HCT116 (cell line): ENCODE measurements at regions not wholly inside any gene's neighbourhood (a gene's known extent, or its start where the extent isn't known, plus 50 kb on each side); places are given as distances from the start of the nearest gene placed in this dataset.

Experiments
- ATAC-seq: fragments of 200-7000 bp; cut with Tn5 transposase; 2 replicates; pipeline ENCODE4 v1.9.1; 2020; ENCODE audit warnings: mild to moderate bottlenecking, moderate library complexity
- BruUV-seq: library from RNA; stranded (reverse); fragments of 400-500 nt; replicated peaks from 2 replicates; lab custom pipeline; 2021; lab: Mats Ljungman, UMichigan
- CTCF ChIA-PET: fragments of 300-600 bp; sonication (Branson Sonifier 250); formaldehyde crosslinking; loops from one replicate; lab custom pipeline; 2021; ENCODE audit warnings: antibody characterized with exemption; lab: Charles Lee
- POLR2A ChIA-PET: fragments of 300-600, 350-600 bp; sonication (Branson Sonifier 250); formaldehyde crosslinking; loops from one replicate; lab custom pipeline; 2021; ENCODE audit warnings: antibody characterized with exemption; lab: Charles Lee
- RAD21 ChIA-PET, 2 experiments: fragments of 300-600 bp; sonication (Branson Sonifier 250); formaldehyde crosslinking; loops; one replicate each; lab custom pipeline; 2023; ENCODE audit warnings: low total read pairs in 2 of 2; ENCODE audit not compliant: uncharacterized antibody in 2 of 2, unreplicated experiment in 2 of 2, low non-redundant PET in 1 of 2; lab: Charles Lee
- DNase-seq: peaks from one replicate; pipeline ENCODE4 v3.0.0-alpha.2; 2010; ENCODE audit warnings: low read depth, low spot score
- H2AFZ ChIP-seq: fragments of 200-600 bp; shearing (Covaris generic), sonication (generic); 2 replicates; pipeline ENCODE4 v1.6.1; 2017; ENCODE audit warnings: low read depth, mixed run types, mixed read lengths, antibody characterized with exemption, low read length; ENCODE audit not compliant: poor library complexity, severe bottlenecking
- H3K27ac ChIP-seq: 2 replicates; pipeline ENCODE4 v1.5.1; 2012; ENCODE audit warnings: low read depth, low read length
- H3K27me3 ChIP-seq: fragments of 200-600 bp; sonication (generic); 2 replicates; pipeline ENCODE4 v1.6.1; 2016; ENCODE audit warnings: mixed run types, low read length, mixed read lengths; ENCODE audit not compliant: insufficient read depth
- H3K36me3 ChIP-seq, 2 experiments: fragments of 200-500 bp in 1 of 2; fragments of 200-600 bp in 1 of 2; sonication (Bioruptor generic) in 1 of 2; sonication (generic) in 1 of 2; 2 replicates each; pipeline versions ENCODE4 v1.5.1 to v1.6.1; 2014 to 2016; ENCODE audit warnings: low read length in 2 of 2, inconsistent platforms in 1 of 2, mixed read lengths in 1 of 2, mixed run types in 1 of 2; ENCODE audit not compliant: insufficient read depth in 2 of 2, control insufficient read depth in 1 of 2
- H3K4me1 ChIP-seq, 2 experiments: fragments of 200-600 bp in 1 of 2; sonication (generic) in 1 of 2; 2 replicates each; pipeline versions ENCODE4 v1.5.1 to v1.6.1; 2012 to 2017; ENCODE audit warnings: low read length in 2 of 2, inconsistent platforms in 1 of 2, mild to moderate bottlenecking in 1 of 2, mixed read lengths in 1 of 2, mixed run types in 1 of 2, moderate library complexity in 1 of 2; ENCODE audit not compliant: insufficient read depth in 2 of 2, control insufficient read depth in 1 of 2
- H3K4me2 ChIP-seq: fragments of 200-600 bp; sonication (generic); 2 replicates; pipeline ENCODE4 v1.6.1; 2017; ENCODE audit warnings: mixed run types, low read length, mixed read lengths
- H3K4me3 ChIP-seq, 2 experiments: fragments of 200-600 bp in 1 of 2; sonication (generic) in 1 of 2; replicated peaks in 1 of 2; 2 replicates each; pipeline ENCODE4 v1.5.1; 2011 to 2016; ENCODE audit warnings: low read length in 2 of 2, control low read depth in 1 of 2, low read depth in 1 of 2, mild to moderate bottlenecking in 1 of 2, mixed read lengths in 1 of 2, mixed run types in 1 of 2
- H3K79me2 ChIP-seq: fragments of 200-600 bp; sonication (generic); 2 replicates; pipeline ENCODE4 v1.6.1; 2017; ENCODE audit warnings: mild to moderate bottlenecking, mixed run types, low read length, moderate library complexity, mixed read lengths; ENCODE audit not compliant: insufficient read depth
- H3K9ac ChIP-seq: fragments of 200-600 bp; sonication (generic); 2 replicates; pipeline ENCODE4 v1.6.1; 2016; ENCODE audit warnings: low read length, mixed read lengths
- H3K9me2 ChIP-seq: fragments of 200-600 bp; sonication (generic), shearing (Covaris generic); 2 replicates; pipeline ENCODE4 v1.6.1; 2017; ENCODE audit warnings: mixed run types, mild to moderate bottlenecking, moderate library complexity; ENCODE audit not compliant: insufficient read depth
- H3K9me3 ChIP-seq, 2 experiments: fragments of 200-500 bp in 1 of 2; fragments of 200-600 bp in 1 of 2; sonication (Bioruptor generic) in 1 of 2; sonication (generic) in 1 of 2; 2 replicates each; pipeline ENCODE4 v1.6.1; 2014 to 2017; ENCODE audit warnings: low read length in 2 of 2, mixed read lengths in 2 of 2, inconsistent platforms in 1 of 2, low read depth in 1 of 2, mild to moderate bottlenecking in 1 of 2, mixed run types in 1 of 2, moderate library complexity in 1 of 2; ENCODE audit not compliant: control insufficient read depth in 1 of 2, insufficient read depth in 1 of 2
- H4K20me1 ChIP-seq: fragments of 200-600 bp; sonication (generic), shearing (Covaris generic); 2 replicates; pipeline ENCODE4 v1.6.1; 2017; ENCODE audit warnings: mixed run types, mild to moderate bottlenecking, moderate library complexity; ENCODE audit not compliant: insufficient read depth
- CTCF ChIP-seq, 3 experiments: fragments of 200-600 bp in 1 of 3; sonication (generic) in 1 of 3; IDR thresholded peaks in 2 of 3; conservative IDR thresholded peaks in 1 of 3; 2 replicates each; pipeline ENCODE4 v1.5.1; 2012 to 2017; ENCODE audit warnings: low read depth in 2 of 3, low read length in 2 of 3, antibody characterized with exemption in 1 of 3, borderline replicate concordance in 1 of 3, control low read depth in 1 of 3, mild to moderate bottlenecking in 1 of 3, mixed read lengths in 1 of 3, mixed run types in 1 of 3, moderate library complexity in 1 of 3; ENCODE audit not compliant: insufficient read depth in 1 of 3
- JUND ChIP-seq: IDR thresholded peaks from 2 replicates; pipeline ENCODE4 v1.6.1; 2012
- SIN3A ChIP-seq: IDR thresholded peaks from 2 replicates; pipeline ENCODE4 v1.6.1; 2012; ENCODE audit warnings: low read depth
- SP1 ChIP-seq: IDR thresholded peaks from 2 replicates; pipeline ENCODE4 v1.6.1; 2012; ENCODE audit warnings: low read depth
- SRF ChIP-seq: IDR thresholded peaks from 2 replicates; pipeline ENCODE4 v1.6.1; 2012; ENCODE audit warnings: low read depth
- TCF7L2 ChIP-seq: IDR thresholded peaks from 2 replicates; pipeline ENCODE4 v1.7.0; 2011; ENCODE audit warnings: borderline replicate concordance, inconsistent platforms; ENCODE audit not compliant: insufficient read depth, insufficient read length; ENCODE audit errors: extremely low read depth
- YY1 ChIP-seq: IDR thresholded peaks from 2 replicates; pipeline ENCODE4 v1.6.1; 2011; ENCODE audit warnings: low read length, low read depth, moderate library complexity, mild to moderate bottlenecking; ENCODE audit not compliant: insufficient replicate concordance; ENCODE audit errors: extremely low read depth
- ZNF274 ChIP-seq: fragments of 200-500 bp; sonication (Bioruptor generic); IDR thresholded peaks from 2 replicates; pipeline ENCODE4 v1.6.1; 2014; ENCODE audit warnings: mild to moderate bottlenecking, low read depth, low read length, inconsistent platforms
- intact Hi-C: fragments of 100-400 bp; cut with micrococcal nuclease; formaldehyde crosslinking; loops from 2 replicates; pipeline ENCODE4 v1.10.0; 2022
- TF ChIP-seq, protein P1 (sequence below): IDR thresholded peaks from 2 replicates; pipeline ENCODE4 v1.6.1; 2011; ENCODE audit warnings: mild to moderate bottlenecking, low read length, moderate library complexity; ENCODE audit not compliant: insufficient replicate concordance; ENCODE audit errors: extremely low read depth
- TF ChIP-seq, protein P2 (sequence below): IDR thresholded peaks from 2 replicates; pipeline ENCODE4 v1.6.1; 2012; ENCODE audit warnings: low read depth
- TF ChIP-seq, protein P3 (sequence below): IDR thresholded peaks from 2 replicates; pipeline ENCODE4 v1.6.1; 2012

GRCh38 chr18:75857558-75857957 lies 430.1 kb upstream of the SMIM21 start:
- BruUV-seq: no TSS peak

More at GRCh38 chr18:75857558-75857957, 430.1 kb upstream of the SMIM21 start:
- no peak overlapping the region for H3K4me2 ChIP-seq
- H4K20me1 ChIP-seq: no peaks in the 10 kb centered on the region
- ChIA-PET CTCF (no interaction called here), POLR2A (no interaction called here), RAD21 (no interaction called here)
- DNase-seq (no peak), ATAC-seq (no peak)
- H3K9ac ChIP-seq: no peak overlapping the region
- H3K27me3 ChIP-seq: no peaks in the 10 kb centered on the region; the same call in 1 of the 2 replicates
- H3K4me1 ChIP-seq: no peaks in the 10 kb centered on the region
- H3K36me3 ChIP-seq: no peaks in the 10 kb centered on the region
- no peak overlapping the region for H3K4me3 ChIP-seq
- H2AFZ ChIP-seq: no peak overlapping the region
- no peak overlapping the region for H3K27ac ChIP-seq
- H3K9me2 ChIP-seq: no peaks in the 10 kb centered on the region
- no peaks in the 10 kb centered on the region for H3K79me2 ChIP-seq
- TF ChIP-seq SIN3A: no peak
- no peak for TF ChIP-seq YY1
- TF ChIP-seq, protein P1, sequence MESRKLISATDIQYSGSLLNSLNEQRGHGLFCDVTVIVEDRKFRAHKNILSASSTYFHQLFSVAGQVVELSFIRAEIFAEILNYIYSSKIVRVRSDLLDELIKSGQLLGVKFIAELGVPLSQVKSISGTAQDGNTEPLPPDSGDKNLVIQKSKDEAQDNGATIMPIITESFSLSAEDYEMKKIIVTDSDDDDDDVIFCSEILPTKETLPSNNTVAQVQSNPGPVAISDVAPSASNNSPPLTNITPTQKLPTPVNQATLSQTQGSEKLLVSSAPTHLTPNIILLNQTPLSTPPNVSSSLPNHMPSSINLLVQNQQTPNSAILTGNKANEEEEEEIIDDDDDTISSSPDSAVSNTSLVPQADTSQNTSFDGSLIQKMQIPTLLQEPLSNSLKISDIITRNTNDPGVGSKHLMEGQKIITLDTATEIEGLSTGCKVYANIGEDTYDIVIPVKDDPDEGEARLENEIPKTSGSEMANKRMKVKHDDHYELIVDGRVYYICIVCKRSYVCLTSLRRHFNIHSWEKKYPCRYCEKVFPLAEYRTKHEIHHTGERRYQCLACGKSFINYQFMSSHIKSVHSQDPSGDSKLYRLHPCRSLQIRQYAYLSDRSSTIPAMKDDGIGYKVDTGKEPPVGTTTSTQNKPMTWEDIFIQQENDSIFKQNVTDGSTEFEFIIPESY: no peak
- TF ChIP-seq SRF: no peak
- TF ChIP-seq, protein P2, sequence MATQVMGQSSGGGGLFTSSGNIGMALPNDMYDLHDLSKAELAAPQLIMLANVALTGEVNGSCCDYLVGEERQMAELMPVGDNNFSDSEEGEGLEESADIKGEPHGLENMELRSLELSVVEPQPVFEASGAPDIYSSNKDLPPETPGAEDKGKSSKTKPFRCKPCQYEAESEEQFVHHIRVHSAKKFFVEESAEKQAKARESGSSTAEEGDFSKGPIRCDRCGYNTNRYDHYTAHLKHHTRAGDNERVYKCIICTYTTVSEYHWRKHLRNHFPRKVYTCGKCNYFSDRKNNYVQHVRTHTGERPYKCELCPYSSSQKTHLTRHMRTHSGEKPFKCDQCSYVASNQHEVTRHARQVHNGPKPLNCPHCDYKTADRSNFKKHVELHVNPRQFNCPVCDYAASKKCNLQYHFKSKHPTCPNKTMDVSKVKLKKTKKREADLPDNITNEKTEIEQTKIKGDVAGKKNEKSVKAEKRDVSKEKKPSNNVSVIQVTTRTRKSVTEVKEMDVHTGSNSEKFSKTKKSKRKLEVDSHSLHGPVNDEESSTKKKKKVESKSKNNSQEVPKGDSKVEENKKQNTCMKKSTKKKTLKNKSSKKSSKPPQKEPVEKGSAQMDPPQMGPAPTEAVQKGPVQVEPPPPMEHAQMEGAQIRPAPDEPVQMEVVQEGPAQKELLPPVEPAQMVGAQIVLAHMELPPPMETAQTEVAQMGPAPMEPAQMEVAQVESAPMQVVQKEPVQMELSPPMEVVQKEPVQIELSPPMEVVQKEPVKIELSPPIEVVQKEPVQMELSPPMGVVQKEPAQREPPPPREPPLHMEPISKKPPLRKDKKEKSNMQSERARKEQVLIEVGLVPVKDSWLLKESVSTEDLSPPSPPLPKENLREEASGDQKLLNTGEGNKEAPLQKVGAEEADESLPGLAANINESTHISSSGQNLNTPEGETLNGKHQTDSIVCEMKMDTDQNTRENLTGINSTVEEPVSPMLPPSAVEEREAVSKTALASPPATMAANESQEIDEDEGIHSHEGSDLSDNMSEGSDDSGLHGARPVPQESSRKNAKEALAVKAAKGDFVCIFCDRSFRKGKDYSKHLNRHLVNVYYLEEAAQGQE: no peak
- TF ChIP-seq CTCF (IDR thresholded peaks at IDR 0.05 in 2 of 3, conservative IDR thresholded peaks at IDR 0.05 in 1 of 3; ENCODE audit: borderline replicate concordance in 1 of 3, insufficient read depth in 1 of 3, low read depth in 2 of 3, low read length in 2 of 3): no peak
- TF ChIP-seq TCF7L2: no peak
- no peak for TF ChIP-seq ZNF274
- TF ChIP-seq JUND: no peak
- TF ChIP-seq SP1: no peak
- TF ChIP-seq, protein P3, sequence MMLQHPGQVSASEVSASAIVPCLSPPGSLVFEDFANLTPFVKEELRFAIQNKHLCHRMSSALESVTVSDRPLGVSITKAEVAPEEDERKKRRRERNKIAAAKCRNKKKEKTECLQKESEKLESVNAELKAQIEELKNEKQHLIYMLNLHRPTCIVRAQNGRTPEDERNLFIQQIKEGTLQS: no peak
- intact Hi-C loops: no loop called here
- no peaks in the 10 kb centered on the region for H3K9me3 ChIP-seq
